NCI-H2196 treated with DMSO at 0.1 percent for 48 hours (cell line): ENCODE measurements at regions not wholly inside any gene's neighbourhood (a gene's known extent, or its start where the extent isn't known, plus 50 kb on each side); places are given as distances from the start of the nearest gene placed in this dataset.

Experiments used
- DNase-seq: peaks from one replicate; lab custom pipeline; 2025; ENCODE audit not compliant: unreplicated experiment; lab: John Stamatoyannopoulos, UW

DNA sequence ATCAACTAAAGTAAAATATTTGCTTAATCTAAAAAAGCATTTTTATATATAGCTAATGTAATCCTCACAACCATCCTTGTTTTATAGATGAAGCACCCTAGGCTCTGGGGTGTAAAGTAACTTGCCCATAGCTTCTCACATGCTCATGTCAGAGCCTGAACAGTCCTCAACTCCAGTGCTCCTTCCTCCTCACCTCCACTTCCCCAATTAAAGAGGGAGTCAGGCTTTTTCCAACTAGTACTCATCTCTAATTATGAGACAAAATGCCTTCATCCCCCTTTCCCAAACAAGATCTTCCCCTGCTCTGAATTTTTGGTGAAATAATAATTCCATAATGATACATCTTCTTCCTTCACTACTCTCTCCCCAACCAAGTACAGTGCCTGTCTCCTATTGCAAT is 290.8 kb upstream of the PRDM1 start:
- DNase-seq, result no peak

DNA sequence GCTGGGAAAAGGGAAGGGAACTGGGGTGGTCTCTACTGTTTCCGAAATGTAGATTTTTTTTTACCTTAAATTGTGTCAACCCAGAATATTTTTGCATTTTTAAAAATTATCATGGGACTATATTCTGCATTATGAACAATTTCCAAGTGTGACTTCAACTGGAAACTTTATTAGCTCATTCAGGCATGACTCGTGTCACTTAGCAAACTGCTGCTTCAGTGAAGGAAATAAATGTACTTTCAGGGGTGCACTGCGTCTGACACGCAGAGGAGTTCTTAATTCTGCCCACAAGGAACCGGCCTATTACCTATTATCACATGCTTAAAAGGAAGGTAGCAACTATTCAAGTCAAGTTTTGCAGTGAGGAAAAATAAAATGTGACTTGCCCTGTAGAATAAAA is 291.3 kb upstream of the PRDM1 start:
- DNase-seq, result no peak

DNA sequence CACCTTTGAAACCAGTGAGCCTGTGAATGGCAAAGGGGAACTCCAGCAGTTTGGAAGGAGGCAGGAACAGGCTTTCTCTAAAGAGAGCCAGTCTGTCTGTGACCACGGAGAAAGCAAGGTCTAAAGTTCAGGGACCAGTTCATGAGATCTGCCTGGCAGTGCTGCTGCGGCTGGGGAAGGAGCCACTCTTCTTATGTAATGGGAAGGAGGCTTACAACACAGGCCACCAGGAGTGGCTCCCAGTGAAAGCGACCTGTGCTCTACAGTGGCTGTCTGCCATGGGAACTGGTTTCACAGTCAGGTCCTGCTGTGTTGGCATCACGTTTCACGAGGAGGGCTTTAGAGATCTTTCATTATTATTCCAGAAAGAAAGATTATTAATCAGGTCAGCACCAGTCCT is 291.9 kb upstream of the PRDM1 start:
- no peak for DNase-seq

DNA sequence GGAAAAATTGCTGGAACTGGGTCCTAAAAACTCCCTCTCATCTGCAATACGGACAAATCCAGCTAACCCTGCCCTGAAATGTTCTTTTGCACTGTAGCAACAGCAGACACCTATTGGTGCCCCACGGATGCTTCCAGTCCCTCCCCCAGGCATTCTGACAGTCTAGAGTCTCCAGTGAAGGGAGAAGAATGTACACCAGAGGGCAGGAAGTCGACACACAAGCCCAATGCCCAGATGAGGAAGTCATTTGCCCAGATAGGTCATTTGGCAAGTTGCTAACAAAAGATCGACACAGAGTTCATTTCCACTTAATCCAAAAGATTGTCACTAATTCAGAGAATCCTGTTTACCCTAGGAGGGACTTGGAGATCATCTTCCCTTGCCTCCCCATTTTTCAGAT is 293.0 kb upstream of the PRDM1 start:
- no peak for DNase-seq

DNA sequence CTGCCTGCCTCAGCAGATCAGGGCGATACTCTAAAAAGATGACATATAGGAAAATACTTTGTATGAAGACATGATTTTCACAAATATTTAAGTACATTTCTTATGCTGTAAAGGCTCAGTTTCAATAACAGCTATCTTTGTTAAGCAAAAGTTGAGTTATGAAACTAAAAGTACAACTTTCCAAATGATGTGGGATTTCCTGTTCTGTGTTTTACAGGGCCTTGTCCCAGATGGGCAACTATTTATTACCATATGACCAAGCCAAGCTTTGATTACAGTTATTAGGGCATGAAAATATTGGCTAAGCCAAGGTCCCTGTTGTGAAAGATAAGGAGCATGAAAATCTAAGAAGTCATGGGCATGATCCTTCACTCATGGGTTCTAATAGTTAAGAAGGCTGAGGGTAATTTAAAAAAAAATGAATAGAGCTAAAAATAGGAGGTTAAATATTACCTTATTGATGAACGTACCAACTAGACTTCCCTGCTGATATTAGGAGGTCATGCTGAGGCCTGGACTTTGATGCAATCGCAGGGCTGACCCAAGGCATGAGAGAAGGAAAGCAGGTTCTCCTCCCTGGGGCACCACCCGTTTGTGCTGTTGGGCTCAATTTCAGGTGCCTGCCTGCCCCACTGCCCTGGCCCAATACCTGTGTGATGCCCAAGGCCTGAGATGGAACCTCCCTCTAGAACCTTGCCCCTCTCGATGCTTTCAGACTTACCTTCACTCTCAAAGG is 294.4 kb upstream of the PRDM1 start:
- no peak for DNase-seq

DNA sequence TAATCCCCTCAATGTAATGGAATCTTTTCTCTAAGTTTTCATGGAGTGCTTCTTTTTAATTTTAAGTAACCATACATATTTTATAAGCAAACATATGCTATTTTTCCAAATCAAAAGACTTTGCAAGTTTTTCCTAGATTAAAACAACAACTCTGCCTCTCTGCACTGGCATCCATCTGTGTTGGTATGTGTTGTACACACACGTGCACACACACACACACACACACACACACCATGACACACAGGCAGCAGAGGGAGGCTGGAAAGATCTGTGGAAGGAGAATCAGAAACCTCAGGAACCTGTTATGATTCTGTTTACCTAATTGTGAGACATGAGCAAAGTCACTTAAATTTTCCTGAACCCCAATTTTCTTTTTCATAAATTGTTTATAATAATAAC is 295.0 kb upstream of the PRDM1 start:
- DNase-seq, result no peak

DNA sequence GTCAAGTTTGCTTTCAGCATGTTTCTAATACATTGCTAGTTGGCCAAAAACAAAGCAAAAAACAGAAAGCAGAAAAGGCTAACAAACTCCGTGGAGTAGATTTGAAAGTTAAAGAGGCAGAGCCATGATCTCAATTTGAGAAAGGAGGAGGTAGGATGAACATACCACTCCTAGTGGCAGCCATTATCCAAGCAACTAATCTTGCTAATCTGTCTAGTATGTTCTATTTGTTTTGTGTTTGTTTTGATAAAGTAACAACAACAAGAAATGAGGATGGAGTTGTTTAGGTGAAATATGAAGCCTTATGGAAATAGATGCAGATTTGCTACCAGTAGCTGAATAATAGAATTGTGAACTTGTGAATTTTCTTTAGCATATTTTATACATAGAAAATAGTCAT is 295.5 kb upstream of the PRDM1 start:
- DNase-seq, result no peak

DNA sequence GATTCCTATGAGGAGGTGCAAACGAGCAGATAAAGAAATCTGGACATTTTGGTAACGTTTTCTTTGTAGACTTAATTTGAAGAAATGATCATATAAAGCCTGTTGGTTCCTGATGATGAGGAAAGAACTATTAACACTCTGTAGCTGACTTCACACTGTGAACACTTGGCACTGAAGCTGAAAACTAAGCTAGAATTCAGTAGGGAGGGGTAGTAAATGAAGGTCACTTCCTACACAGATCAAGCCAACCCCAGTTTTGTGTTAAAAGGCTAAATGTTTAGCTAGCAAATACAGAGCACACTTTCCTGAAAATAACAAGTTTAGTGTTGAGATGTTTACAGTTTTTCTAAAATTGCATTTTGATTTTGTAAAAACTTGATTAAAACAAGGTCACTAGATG is 296.2 kb upstream of the PRDM1 start:
- no peak for DNase-seq

DNA sequence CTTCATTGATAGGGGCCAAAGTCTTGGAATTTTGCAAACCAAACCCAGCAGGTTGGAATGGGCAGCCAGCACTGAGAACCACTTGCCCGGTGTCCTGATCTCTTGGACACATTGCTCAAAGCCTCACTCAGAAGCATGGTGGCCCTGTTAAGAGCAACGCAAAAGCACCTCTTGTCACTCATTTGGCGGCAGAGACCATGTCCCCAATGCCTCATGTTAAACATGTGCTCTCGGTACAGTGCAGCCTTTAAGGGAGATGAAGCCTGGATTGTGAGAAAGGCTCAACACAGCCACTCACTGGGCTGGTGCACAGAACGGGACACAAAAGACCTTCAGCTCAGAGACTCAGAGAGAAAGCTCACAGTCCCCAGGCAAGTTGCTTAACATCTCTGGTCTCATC is 298.4 kb upstream of the PRDM1 start:
- no peak for DNase-seq

DNA sequence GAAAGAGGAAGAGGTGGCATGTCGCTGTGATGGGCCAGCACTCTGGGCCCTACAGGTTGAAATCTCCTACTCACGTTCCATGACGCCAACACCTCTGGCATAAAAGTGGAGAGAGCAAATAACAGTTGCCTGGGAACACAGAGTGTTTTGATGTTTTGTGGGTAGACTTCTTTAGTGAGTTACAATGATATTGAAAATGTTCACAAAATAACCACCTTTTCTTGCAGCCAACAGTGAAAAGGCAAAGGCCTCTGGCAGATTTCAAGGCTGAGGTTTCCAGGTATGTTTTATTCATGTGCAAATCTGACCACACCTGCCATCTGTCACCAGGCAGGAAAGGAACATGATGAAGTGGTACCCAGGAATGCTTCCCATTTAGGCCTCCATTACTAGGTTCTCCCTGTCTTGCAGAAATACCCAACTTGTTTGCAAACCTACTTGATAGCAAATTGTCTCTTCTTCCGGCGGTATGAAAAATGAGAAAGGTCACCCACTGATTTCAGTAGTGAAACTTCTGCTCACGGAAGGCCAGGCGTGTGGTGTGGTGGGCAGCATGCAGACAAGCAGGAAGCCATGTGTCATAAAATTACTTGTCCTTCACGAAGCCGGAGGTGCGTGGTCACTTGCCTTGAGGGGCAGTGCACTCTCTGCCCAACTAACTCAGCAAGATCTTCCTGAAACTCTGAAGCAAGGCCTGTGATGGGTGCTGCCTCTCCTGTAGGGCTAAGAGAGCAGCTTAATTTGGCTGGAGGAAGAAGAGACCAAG is 299.1 kb upstream of the PRDM1 start:
- DNase-seq, result no peak

DNA sequence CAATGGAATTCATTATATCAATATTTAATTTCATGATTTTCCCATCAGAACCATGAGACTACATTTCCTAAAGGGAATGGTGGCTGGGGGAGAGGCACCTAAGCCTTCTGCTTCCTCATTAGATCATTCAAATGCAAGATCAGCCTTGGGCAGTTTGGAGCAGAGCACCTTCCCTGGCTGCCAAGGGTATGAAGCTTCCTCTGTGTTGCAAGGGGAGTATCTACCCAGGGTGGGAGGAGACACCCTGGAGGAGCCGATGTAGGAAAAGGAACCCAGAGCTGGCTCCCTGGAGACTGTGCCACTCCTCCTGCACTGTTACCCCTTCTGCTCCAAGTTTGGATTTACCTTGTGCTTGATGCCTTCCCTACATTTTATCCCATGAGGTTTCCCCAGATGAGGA is 299.7 kb upstream of the PRDM1 start:
- no peak for DNase-seq

DNA sequence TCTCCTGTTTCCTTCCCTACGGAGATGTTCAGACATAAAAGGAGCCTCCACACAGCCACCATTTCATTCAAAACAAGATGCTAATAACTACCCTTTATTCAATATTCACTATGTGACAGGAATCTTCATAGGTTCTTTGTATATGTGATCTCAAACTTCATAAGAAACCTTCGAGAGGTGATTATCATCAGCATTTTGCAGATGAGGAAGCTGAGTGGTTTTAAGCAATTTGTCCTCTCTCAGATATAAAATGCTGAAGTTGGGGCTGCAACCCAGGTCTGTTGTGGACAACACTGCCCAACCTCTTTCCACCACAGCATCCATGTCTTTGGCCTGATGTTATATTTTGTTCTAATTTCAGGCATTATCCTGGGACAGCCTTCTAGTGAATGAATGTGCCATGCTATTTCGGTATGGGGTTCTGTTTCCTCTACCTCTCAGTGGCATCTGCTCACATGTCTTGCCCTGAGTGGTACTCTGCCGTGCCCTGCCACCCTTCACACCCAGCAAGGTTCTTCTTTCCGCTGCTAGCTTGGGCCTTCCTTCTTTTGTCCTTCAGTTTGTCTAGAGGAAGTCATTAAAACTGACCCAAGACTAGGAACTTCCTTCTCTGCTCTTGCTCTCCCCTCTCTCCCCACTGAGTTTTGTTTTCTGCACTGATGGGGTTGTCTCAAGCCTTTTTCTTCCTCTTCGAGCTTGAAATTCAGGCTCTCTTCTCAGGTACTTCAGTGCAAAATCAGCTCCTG is 300.9 kb upstream of the PRDM1 start:
- DNase-seq, result no peak

DNA sequence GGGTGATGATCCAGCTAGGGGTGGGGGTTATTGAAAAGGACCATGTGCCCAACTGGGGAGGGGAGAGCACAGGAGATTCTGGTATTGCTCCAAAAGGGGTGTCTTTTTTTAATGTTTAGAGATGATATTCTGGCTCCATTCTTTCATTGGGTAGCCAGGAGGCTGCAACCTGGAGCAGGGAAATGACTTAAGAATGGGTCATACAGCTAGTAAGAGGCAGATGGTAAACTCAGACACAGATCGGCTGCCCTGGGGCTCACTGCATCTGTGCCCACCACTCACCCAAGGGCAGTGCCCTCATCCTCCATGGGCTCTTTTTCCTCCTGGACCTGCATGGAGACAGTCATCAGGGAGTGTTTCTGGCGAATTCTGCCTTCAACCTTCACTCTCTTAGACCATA is 302.0 kb upstream of the PRDM1 start:
- no peak for DNase-seq

DNA sequence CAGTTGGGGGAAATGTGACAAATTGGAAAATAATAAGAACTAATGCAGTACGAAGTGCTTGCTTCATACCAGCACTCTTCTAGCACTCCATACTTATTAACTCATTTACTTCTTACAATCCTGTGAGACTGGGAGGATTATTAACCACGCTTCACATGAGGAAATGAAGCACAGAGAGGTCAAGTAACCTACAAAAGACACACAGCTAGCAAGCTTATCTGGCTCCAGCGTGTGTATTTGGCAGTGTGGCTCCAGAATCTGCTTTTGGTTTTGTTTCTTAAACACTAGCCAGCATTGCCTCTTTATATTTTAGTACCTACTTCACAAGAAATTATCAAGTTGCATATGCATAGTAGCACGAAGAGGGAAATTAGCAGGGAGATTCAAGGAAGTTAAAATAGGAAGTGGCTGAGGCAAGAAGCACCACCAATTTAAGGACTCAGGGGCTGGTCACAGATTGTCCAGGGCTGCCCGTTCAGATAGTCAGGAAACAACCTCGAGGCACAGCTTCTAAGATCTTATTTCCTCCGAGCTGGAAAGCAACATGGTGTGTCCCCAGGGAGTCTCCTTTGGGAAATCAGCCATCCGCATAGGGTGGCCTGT is 302.7 kb upstream of the PRDM1 start:
- DNase-seq, result no peak

DNA sequence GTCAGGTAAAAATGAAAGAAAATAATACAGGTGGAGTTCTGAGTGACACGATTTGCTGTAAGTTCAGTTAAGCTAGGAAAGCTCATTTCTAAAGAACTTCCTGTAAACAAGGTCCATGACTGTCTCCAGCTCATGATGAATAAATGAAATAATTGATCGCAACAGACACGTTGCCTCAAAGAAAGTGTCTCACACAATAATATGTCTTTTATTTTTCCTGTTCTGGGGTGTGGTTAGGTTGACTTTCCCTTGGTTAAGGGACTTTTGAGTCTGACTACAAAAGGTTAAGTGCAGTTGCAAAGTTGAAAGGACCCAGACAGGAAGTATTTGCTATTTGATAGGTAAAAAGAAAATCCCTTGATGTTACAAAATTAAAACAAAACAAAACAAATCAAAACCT is 304.2 kb upstream of the PRDM1 start:
- no peak for DNase-seq

DNA sequence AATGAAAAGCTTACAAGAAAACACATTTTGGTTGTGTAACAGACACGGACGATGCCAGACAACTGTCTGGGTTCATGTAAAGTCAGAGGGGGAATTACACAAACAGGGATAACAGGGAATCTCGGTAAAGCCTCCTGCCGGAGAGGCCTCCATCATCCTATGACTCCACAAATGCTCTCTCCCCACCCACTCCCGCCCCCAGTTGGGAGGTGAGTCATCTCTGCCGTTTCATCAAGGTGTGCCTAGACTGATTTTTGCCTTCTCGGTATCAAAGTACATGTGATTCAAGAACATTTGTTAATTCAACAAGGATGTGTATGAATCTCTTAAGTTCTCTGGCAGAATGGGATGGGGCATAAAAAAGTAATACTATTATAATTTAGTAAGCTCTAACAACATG is 304.9 kb upstream of the PRDM1 start:
- DNase-seq, result no peak

DNA sequence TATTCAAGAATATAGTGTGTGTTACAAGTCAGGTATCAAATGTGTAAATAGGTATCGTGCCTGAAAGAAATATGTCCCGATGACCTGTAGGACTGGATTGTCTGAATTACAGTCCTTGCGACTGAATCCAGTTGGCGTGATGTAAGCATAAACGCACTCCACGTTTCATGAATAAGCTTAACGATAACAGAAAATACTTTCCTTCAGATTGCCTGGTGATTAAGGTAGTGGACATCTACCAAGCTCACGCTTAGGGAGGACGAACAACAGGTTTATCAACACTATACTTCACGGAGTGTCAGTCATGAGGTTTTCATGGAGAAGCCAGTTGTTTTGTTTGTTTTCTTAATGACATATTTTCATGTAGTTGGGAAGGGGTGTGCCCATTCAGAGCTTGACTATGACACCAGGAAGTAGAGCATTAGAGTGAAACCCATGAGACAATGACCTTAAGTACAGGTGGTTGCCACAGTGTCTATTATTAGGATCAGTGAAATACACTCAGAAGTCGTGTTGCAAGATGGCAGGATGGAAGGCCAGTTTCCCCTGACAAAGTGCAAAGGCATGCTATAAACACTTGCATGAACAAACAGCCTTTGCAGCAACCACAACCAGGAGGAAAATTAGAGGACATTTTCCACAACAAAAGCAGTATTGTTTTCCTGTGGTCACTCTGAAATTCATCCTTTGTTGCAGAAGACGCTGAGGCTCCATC is 305.8 kb upstream of the PRDM1 start:
- DNase-seq, result no peak

DNA sequence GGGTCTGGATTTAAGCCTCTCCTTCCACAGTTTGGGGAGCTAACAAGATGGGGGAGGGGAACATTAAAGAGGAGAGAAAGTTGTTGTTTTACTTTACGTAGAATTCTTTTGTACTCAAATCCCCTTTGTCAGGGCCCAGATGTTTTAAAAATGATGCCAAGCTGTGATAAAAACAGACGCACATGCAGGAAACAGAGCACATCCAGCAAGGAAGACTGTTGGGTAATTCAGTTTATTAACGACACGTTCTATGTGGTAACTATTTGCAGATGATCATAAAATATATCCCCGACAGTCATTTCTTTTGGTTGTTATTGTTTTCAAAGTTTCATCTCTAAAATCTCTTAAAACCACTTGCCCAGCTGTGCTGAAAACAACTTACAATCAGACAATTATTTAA is 307.0 kb upstream of the PRDM1 start:
- DNase-seq, result no peak

DNA sequence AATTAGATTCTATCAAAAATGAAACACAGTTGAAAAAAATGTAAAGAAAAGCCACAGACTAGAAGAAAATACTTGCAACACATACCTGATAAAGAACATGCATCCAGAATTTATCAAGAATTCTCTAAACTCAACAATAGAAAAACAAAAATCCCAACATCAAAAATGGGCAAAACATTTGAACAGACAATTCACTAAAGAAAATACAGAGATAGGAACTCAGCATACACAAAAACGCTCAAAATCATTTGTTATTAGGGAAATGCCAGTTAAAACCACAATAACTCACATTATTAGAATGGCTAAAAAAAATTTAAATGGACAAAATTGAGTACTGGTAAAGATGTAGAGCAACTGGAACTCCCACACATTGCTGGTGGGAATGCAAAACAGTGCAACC is 311.0 kb upstream of the PRDM1 start:
- no peak for DNase-seq

DNA sequence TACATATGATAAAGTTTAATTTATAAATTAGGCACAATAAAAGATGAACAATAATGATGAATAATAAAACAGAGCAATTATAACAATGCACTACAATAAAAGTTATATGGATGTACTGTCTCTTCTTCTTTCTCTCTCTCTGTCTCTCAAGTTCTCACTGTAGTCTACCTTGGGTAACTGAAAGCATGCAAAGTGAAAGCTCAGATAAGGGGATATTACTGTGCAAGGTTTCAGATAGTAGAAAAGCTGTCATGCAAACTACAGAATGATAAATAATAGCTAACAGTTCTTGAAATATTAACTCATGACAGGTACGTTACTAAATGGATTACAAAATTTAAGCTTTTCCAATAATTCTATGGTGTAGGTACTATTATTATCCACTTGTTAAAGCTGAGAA is 311.9 kb upstream of the PRDM1 start:
- no peak for DNase-seq

DNA sequence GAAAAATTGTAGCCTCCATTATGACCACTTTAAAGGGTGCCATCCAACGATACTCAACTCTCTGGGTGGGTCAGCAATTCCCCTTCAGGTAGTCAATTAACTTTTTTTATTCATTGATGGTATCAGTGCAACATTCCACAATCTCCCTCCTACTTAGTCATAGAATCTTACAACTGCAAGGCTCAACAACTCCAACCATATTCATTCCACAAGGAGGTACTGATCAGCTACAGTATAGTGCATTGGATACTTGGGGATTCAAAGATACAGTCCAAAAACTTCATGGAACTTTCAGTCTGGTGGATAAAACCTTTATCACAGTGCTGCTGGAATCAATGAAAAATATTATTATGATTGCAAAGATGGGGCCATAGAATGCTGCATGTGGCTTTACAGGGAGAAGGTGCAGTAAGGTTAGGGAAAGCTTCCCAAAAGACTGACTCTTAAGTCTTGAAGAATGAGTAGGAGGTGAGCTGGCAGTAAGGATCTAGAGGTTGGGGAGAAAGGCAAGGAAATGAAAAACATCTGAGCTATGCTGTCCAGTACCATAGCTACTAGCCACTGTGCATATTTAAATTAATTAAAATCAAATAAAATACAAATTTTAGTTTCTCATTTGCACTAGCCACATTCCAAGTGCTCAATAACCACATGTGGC is 314.7 kb upstream of the PRDM1 start:
- DNase-seq, result no peak
